Umbilical cord (tissue), 1 donor: ENCODE measurements at regions not wholly inside any gene's neighbourhood (a gene's known extent, or its start where the extent isn't known, plus 50 kb on each side); places are given as distances from the start of the nearest gene placed in this dataset.

Experiments
- DNase-seq: peaks from one replicate; pipeline ENCODE4 v3.0.0-alpha.2; 2015; ENCODE audit warnings: low spot score

DNA sequence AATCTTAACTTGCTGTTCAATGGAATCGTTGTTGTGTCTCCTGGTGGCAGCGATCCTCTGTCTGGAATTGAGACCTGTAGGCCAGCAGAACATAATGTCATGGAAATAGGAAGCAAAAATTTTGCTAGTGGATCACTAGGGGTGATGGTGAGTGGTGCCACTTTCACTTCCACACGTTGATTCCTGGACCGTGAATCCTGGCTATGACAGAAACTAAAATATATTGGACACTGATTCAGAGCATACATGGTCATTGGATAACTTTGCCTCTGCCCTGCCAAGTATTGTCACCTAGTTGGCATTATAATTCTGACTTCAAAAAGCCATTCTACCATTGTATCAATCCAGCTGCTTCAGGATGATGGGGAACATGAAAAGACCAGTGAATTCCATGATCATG is 353.2 kb downstream of the IRX1 start:
- no peak for DNase-seq

DNA sequence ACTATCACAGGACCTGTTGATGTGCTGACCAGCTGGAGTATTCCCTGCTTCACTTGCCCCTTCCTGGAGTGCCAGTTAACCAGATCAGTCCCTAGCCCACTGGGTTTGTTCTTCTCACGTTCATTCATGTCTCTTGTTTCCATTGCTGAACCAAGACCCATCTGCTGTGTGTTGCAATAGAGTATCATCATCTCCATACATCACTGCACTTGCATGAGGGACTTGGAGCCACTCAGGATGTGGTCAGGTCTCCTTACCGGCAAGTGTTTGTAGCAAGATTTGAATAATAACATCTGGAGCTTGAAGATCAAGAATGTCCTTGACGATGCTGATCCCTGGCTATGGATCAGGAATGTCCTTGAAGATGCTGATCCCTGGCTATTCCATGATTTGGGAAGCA is 358.6 kb downstream of the IRX1 start:
- DNase-seq, result no peak

DNA sequence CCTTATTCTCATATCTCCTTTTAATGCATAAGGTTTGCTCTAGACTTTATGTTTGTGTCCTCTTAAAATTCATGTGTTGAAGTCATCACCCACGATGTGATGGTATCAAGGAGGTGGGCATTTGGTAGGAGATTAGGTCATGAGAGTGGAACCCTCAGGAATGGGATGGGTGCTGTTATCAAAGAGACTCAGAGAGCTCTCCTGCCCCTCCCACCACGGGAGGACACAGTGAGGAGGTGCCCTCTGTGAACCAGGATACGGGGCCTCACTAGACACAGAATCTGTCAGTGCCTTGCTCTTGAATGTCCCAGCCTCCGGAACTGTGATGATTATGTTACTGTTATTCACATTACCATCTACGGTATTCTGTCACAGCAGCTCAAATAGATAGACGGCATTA is 359.0 kb downstream of the IRX1 start:
- no peak for DNase-seq

DNA sequence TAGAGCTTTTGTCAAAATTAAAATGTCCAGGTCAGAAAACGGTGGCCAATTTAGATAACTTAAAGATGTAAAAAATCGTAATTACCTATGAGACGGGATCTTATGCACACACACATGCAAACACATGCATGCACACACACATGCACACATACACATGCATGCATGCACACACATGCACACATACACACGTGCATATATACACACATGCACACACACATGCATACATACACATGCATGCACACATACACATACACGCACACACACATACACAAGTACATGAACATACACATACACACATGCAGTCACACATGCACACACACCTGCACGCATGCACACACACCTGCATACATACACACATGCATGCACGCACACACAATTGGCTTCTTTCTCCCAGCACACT is 362.0 kb downstream of the IRX1 start:
- no peak for DNase-seq

DNA sequence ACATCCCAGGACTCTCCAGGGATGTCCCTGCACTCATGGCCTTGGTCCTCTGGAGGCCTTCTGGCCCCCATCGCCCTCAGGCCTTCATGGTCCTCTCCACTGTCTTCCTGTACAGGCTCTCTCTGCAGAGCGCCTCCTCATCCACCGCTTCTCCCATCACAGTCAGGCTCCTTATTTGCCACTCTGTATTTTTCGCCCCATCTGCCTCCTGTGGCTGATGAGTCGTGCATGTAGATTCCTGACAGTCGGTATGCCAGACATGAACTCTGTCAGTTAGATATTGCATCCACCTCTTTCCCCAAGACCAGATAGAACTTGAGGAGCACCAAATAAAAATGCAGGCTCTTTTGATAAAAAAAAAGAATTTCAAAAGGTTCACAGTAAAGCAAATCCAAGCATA is 362.8 kb downstream of the IRX1 start:
- no peak for DNase-seq

DNA sequence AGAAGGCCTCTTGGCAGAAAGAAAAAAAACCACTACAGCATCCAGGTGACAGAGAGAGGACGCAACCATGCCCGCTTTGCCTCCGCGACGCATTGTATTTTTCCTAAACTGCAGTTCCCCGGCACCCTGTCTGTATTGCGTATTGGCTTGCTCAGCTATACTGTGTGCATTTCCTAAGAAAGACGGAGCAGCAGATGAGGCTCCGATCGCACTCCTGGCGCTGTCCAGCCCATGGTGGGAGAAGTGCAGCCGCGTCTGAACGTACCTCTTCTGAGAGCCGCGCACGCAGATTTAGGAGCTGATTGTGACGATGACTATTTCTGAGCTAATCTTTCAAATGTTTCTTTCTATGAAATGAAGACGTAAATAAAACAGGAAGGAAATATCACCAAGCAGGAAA is 366.5 kb downstream of the IRX1 start:
- DNase-seq, result no peak

DNA sequence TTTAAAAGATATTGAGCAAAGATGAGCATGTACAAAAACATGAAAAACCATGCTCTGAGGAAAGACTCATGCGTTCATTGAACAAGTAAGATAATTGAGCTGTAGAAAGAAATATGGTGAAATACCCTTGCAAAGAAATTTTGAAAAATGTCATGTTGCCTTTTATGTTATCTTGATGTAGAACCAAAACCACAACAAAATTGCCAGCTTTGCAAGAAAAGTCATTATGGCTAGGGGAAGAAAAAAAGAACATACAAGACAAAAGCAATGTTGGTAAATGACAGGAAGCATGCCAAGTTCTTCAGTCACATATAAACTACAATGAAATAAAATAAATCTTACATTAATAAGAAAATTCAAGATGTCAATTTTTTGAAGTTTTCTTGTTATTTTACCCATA is 368.0 kb downstream of the IRX1 start:
- no peak for DNase-seq

DNA sequence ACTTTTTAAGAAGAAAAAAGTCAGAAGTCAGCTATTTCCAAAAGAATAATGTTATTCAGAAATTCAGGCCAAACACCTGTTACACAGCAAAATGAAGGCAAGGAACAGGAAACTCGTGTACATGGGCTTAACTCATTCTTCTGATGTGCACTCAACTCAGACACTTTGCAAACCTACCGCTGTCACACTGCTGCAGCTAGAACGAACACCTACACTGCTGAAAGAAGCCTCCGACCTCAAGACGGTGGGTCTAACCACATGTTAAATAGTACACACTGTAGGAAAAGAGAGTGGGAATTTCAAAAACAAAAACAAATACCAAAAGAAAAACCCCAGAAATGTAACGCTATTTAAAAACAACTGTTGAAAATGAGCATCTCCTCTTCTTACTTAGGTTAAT is 384.5 kb downstream of the IRX1 start:
- DNase-seq, result no peak

DNA sequence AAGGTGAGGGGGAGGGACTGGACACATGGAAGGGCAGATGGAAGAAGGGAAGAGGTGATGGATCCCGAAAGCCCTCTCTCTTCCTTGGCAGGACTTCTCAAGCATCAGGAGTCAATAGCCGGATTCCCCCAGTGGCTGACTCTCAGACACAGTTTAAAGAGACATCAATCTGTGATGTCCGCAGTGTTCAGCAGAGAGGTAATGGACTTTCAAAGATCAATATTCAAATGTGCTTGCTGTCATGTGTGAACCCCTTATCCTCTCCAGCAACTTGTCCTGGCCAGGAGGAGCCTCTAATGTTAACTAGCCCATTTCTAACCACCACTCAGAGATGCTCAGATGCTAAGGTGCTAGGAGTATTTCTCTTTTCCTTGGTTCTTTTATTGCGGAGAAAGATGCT is 392.2 kb downstream of the IRX1 start:
- DNase-seq, result no peak

DNA sequence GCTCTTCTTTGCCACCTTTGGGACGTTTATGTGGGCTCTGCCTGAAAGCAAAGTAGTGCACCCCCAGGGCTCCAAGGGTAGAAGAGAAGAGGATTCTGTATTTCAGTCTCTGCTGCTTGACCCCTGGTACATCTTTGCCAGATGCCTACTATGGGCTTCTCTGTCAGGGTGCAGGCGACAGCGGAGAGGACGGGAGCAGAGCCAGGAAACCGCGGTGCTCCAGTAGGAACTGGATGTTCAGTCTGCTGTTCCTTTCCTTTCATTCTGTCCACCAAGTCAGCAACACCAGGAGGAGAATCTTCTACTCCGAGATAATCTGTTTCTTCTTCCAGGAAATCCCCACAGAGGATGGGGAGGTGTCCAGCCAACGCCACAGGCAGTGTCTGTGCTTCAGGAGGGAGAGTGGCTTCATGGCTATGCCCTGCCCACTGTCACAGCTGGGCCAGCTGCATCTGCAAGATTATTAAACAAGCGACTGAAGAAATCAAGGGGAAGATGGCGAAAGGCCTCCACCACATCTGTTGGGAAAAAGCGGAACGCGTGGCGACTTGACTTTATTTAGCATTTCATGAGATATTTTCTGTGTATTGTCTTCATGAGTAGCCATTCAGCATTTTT is 398.3 kb downstream of the IRX1 start:
- no peak for DNase-seq

DNA sequence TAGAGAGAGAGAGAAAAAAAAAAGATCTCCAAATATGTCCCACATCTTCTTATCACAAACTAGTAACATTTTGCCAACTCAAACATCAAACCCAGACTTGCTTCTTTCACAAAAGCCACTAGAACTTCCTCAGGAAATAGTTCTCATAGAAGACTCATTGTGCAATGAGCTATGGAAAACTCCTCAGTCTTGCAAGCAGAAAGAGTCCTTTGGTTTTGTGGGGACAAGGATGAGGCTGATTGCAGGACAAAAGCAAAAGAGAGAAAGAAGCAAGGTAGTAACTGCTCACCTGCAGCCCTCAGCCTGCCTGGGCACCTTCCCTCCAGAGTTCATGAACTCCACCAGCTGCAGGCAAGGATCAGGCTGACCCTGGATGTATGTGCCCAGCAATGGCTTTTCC is 399.0 kb downstream of the IRX1 start:
- peak; percentile 31 for DNase-seq

DNA sequence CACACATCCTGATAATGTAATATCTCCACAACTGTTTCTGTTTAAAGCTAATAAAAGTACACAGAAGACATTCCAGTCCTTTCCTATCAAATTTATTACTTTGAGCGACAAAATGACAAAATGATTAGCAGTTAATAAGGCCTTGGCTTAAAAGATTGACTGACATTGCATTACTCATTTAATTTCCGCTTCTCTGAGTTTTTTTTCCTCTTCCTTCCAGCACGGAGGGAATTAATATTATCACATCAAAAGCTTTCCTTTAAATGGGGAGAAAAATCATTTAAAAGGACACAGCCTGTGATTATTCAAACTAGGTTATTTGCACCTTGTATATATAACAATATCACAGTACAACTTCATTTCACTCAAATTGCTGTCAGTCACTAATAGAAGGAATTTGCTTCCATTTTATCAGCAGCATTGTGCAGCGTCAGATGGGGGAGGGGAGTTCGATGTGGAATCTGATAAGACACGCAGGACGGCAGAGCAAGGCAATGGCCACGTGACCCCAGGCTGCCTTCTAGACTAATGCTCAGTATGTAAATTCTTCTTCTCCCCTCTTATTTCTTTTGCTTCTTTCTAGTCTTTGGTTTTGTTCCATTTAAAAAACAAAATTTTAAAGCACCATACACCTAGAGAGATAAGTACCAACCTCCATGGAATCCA is 400.5 kb downstream of the IRX1 start:
- DNase-seq, result peak; percentile 8

DNA sequence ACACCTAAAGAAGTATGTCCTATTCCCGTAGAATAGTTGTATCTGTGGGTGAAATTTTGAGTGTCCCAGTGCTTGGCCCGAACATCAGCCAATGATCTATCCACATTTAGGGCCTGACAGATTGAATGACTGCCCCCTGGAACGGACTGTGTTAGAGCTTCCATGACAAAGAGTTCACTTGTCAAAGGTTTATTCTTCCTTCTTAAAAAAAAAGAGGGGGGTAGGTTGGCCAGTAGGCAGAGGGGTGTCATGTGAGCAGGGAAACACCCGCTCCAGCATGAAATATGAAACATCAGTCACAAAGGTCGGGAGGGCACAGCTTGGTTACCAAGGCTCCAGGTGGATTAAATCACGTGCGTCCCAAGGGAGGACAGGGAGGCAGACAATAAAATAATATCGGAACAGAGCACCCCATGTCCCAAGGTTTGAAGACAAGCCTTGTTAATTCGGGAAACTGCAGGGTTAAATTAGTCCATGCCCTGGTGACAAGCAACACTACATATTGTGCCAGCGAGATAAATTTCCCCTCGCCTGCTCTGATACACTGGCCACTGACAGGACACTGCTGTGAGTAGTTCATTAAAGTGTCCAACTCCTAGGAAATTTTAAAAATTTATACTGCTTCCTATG is 401.2 kb downstream of the IRX1 start:
- DNase-seq, result no peak

DNA sequence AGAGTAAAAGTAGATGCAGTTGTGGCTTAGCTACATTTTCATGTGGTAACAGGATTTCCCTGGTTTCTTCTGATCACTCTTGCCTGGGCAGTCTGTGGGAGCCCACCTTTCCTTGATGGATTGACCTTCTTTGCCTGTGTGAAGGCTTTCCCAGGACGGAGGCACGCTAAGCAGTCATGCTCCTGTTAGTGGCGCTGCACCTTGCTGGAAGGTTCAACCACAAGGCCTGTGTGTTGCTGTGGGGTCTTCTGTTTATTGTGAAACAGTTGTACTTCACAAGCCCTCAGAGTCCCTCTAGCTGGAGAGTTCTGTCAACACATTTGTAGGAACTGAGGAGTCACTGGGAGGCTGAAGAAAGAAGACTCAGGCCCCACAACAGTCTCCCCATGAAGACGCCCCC is 402.0 kb downstream of the IRX1 start:
- DNase-seq, result no peak

DNA sequence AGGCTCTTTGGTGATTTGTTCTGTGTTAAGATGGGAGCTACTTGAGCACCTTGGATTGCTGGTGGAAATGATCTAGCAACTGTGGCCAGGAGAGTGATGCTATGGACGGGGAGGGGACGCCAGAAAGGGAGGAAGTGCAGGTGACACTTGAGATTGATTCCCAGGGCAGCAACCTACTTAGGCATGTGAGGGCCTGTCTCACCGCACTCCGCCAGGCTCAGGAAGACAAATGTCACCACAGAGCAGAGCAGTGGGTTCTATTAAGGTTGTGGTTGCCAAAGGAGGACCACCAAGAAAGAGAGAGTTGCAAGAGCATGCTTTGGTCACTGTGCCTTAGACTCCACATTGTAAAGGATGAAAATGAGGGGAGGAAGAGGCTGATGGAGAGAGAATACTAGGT is 404.3 kb downstream of the IRX1 start:
- no peak for DNase-seq

DNA sequence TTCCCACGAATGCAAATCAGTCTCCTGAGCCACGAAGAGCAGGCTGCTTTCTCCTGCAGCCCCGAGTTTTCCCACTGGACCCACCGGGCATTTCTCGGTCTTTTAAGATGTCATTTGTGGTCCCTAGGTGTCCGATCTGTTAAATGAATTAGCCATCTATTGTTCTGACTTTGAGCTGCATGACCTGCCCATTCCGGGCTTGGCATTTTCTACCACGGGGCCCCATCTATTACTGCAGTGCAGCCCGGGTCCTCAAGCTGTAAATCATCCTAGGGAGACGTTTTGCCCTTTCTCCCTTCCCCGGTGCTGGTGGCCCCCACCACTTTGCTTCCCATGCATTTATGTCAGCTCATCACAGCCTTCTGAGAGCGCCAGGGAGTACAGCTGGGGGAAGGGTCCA is 405.4 kb downstream of the IRX1 start:
- DNase-seq, result no peak

DNA sequence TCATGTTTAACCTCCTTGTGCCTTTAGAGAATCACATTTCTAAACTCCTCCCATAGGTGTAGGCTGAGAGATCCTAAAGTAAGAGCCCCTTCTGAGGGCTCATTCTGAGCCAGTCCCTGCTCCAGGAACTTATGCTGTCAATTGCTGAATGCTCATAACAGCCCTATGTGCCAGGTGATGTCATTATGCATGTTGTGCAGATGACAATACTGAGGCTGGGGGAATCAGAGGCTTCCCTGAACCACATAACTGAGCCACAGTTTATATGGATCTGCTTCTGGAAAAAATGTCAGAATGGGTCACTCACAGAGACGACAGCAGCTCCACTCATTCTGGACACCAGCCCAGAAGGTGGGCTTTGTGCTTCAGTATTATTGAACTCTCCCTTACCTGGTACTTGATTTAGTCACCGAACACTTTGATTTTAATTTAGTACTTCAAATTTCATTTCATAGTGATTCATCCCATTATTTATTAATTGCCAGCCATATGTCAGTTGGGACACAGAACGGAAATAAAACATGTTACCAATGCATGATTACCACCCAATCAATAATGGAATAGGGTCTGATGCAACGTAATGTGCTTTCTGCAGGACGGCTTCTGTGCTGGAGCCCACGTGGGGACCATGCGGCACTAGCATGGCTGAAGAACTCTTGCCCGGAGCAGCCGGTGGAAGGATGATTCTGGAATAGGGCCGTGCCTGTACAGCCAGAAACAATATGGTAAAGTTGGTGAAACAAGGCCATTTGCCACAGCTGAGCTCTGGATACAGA is 406.3 kb downstream of the IRX1 start:
- no peak for DNase-seq

DNA sequence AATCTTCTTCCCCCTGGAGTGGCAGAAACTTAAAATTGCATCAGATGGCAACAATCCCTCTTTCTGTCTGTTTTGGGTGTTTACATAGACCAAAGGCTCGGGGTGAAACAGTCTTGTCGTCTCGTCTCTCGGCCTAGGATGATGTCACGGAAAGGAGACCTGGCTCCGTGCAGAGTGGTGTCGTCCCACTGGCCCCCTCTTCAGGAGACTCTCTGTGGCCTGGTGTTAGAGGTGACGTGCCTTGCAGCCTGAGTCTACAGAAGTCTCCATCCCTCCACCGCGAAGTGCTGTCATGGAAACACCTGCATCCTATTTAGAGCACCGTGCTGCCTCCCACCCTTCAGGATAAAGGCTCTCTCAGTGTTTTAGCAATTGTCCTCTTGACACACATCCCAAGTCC is 409.7 kb downstream of the IRX1 start:
- DNase-seq, result no peak

DNA sequence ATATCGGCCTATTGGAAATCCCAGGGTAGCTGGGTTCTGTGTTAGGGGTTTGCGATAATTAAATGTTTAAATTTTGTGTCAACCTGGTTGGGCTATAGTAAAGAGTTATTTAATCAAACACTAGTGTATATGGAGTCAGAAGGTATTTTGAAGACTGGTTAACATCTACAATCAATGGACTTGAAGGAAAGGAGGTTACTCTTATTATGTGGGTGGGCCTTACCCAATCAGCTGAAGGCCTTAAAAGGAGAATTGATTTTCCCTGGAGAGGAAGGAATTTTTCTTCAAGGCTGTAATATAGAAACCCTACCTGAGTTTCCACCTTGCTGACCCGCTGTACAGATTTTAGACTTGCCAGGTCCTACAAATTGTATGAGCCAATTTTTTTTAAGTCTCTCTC is 411.4 kb downstream of the IRX1 start:
- DNase-seq, result no peak

DNA sequence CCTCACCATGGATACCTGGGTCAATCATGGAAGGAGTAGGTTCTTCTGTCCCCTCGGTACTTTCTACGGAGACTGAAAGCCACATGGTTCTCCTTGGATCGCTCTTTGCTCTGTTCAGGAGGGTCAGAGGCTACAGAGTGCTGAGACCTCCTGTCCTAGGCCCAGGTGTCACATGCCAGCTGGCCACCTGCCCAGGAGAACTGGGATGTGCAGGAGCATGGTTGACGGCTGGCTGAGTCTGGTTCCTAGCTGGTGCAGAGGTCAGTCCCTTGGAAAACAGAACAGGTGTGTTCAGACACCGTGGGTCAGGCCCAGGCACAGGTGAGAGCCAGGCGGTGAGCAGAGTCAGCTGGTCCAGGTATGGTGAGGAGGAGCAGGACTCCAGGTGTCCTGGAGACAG is 416.3 kb downstream of the IRX1 start:
- DNase-seq, result no peak

DNA sequence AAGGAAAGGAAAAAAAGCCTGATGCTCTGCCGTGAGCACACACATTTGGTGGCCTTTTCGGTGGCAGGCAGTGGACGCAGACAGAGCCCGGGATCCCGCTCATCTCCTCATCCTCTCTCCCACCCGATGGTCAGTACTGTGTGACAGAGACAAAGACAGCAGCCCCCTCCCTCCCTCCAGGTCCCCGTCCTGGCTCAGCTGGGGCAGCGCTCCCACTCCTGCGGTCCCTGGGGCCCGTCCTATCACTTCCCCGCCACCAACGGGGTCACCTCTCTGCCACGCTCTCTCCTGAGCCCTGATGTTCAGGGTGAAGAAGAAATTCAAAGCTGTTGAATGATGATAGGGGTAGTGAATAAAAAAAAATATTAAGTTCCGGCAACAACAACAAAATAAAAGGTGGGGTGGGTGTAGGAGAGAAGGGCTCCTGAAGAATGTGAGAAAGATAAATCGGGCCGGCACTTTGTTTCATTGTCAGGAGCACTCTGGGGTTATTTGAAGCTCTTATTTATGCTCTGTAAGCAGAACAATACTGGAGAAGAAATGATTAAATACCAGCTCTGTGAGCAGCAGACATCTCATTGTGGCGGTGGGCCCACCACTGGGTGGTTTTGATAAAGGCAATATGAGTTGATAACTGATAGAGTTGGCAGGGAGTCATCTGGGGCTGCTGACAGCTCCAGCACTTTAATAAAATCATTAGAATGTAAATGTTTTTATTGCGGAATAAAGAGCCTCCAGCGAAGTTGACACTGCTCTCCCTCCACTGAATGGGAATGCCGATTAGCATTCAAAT is 417.7 kb downstream of the IRX1 start:
- DNase-seq, result no peak

DNA sequence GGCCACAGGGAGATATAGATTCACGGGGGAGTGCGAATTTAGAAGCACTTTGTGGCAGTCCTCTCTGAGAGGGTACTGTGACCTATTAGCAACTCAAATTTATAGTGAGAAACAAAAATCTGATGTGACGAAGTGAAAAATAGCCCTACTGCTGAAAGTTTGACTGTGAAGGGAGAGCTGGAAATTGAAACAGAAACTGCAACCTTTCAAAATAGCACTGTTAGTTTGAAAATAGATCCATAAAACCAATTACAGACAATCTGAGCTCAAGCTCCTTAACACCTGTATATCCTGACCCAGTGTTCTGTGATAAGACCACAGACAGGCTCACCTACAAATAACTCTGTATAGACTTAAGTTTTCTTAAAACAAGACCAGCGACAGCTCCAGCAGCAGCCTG is 420.1 kb downstream of the IRX1 start:
- no peak for DNase-seq
